Ovary (tissue), 7 donors: ENCODE measurements at regions not wholly inside any gene's neighbourhood (a gene's known extent, or its start where the extent isn't known, plus 50 kb on each side); places are given as distances from the start of the nearest gene placed in this dataset.
"Not testable (repeated sequence)": the region's sequence is repeated elsewhere in the genome, so short reads cannot be mapped to it uniquely, and the experiment has no call there.

ENCODE experiments used
- DNase-seq, 5 donors: peaks; one replicate each; pipeline ENCODE4 v3.0.0-alpha.2; 2019 to 2020
- H3K27ac ChIP-seq, 2 donors: fragments of 200-600 bp; one replicate each; pipeline versions ENCODE4 v1.5.1 to v1.8.0; 2019 to 2022
- H3K27me3 ChIP-seq: fragments of 200-600 bp; one replicate; pipeline ENCODE4 v1.8.0; 2022
- H3K36me3 ChIP-seq: fragments of 200-600 bp; sonication (generic); one replicate; pipeline ENCODE4 v1.5.1; 2019
- H3K4me1 ChIP-seq: one replicate; pipeline ENCODE4 v1.8.1; 2013; ENCODE audit warnings: mild to moderate bottlenecking, moderate library complexity; ENCODE audit not compliant: insufficient read depth
- H3K4me3 ChIP-seq: fragments of 200-600 bp; sonication (generic); one replicate; pipeline ENCODE4 v1.5.1; 2017
- H3K9me3 ChIP-seq, 2 donors: fragments of 200-600 bp in 1 of 2; sonication (generic) in 1 of 2; one replicate each; pipeline versions ENCODE4 v1.5.1 to v1.8.1; 2013 to 2019; ENCODE audit warnings: mild to moderate bottlenecking in 1 of 2, moderate library complexity in 1 of 2
- CTCF ChIP-seq, 3 donors: fragments of 450-650 bp in 2 of 3; fragments of 200-600 bp in 1 of 3; IDR thresholded peaks; one replicate each; pipeline versions ENCODE4 v1.5.1 to v1.8.0; 2016 to 2022; ENCODE audit warnings: antibody characterized with exemption in 3 of 3, mild to moderate bottlenecking in 1 of 3
- EP300 ChIP-seq: sonication (generic); formaldehyde crosslinking; IDR thresholded peaks from one replicate; pipeline ENCODE4 v1.6.1; 2017; ENCODE audit warnings: antibody characterized with exemption
- POLR2A ChIP-seq: fragments of 450-650 bp; IDR thresholded peaks from one replicate; pipeline ENCODE4 v1.6.1; 2017; ENCODE audit warnings: antibody characterized with exemption, mild to moderate bottlenecking, moderate library complexity
- WGBS, 3 donors: extraction: QIAGEN DNeasy Blood & Tissue Kit in 1 of 3; methylation state at CpG; one replicate each; pipeline versions ENCODE4 v1.1.5 to v1.1.7; 2013 to 2017; 5-methylcytosine and 5-hydroxymethylcytosine counted together
- intact Hi-C, 4 donors: fragments of 100-400 bp; cut with DNase I; formaldehyde crosslinking; loops; one replicate each; pipeline versions ENCODE4 v1.11.0 to v1.15.1; 2022 to 2023
- donor health status: DM: no; HTN: no; CAD: no; lungs with moderate emphysema.
- donor health status: DM: no; HTN: no; CAD: no.
- donor health status: Bipolar disorder and iron deficiency.
- donor health status: DM: no; HTN: no; CAD: no.
- donor health status: DM: yes; HTN: yes; CAD: no.

GRCh38 chr14:41229824-41230223 is 376.9 kb upstream of the LRFN5 start:
- WGBS, 3 donors = 83 to 90% (median 86%) methylated on average over 2 of the region's 2 CpGs
- Histone ChIP-seq H3K27ac (no peak overlapping the region), H3K27me3 (no peaks in the 10 kb centered on the region), H3K4me1 (no peaks in the 10 kb centered on the region), H3K9me3 (no peaks in the 10 kb centered on the region), H3K4me3 (no peak overlapping the region), H3K36me3 (no peaks in the 10 kb centered on the region)
- TF ChIP-seq EP300 (no peak), CTCF (IDR thresholded peaks at IDR 0.05) (no peak), POLR2A (no peak)
- intact Hi-C loops = no loop called here
- no peak for DNase-seq

- no peak overlapping the region for H3K27ac ChIP-seq
- intact Hi-C loops = no loop called here
- no peaks in the 10 kb centered on the region for H3K9me3 ChIP-seq
- H3K36me3 ChIP-seq = no peaks in the 10 kb centered on the region
- 75 to 79% (median 75%) methylated on average over 1 of the region's 1 CpG for WGBS, 3 donors
- H3K4me1 ChIP-seq = no peaks in the 10 kb centered on the region
- no peaks in the 10 kb centered on the region for H3K27me3 ChIP-seq
- H3K4me3 ChIP-seq = no peak overlapping the region
- TF ChIP-seq POLR2A = no peak
- TF ChIP-seq EP300 = no peak
- no peak for TF ChIP-seq CTCF (IDR thresholded peaks at IDR 0.05)
- DNase-seq = no peak
Observed at GRCh38 chr14:41225433-41225832, 381.2 kb upstream of the LRFN5 start.

- WGBS, 3 donors = 92 to 94% (median 93%) methylated on average over 1 of the region's 1 CpG
- Histone ChIP-seq H3K9me3 (no peaks in the 10 kb centered on the region), H3K27me3 (no peaks in the 10 kb centered on the region), H3K36me3 (no peaks in the 10 kb centered on the region), H3K4me1 (no peaks in the 10 kb centered on the region), H3K27ac (no peak overlapping the region), H3K4me3 (no peak overlapping the region)
- intact Hi-C loops = no loop called here
- TF ChIP-seq POLR2A = no peak
- no peak for TF ChIP-seq EP300
- no peak for TF ChIP-seq CTCF (IDR thresholded peaks at IDR 0.05)
- DNase-seq = no peak
Observed at GRCh38 chr14:41222581-41222980, 384.1 kb upstream of the LRFN5 start.

- DNase-seq, H3K27ac ChIP-seq, H3K4me1 ChIP-seq, H3K9me3 ChIP-seq, H3K27me3 ChIP-seq, H3K36me3 ChIP-seq, intact Hi-C loops, H3K4me3 ChIP-seq: not testable (repeated sequence)
- 91 to 94% (median 94%) methylated on average over 22 of the region's 22 CpGs for WGBS, 3 donors
Observed at GRCh38 chr14:41214978-41215377, 391.7 kb upstream of the LRFN5 start.

GRCh38 chr14:41201696-41202095 is 405.0 kb upstream of the LRFN5 start:
- no peaks in the 10 kb centered on the region for H3K27me3 ChIP-seq

More at GRCh38 chr14:41201696-41202095, 405.0 kb upstream of the LRFN5 start:
- no peaks in the 10 kb centered on the region for H3K4me1 ChIP-seq
- H3K9me3 ChIP-seq = no peaks in the 10 kb centered on the region
- no peak for TF ChIP-seq POLR2A
- TF ChIP-seq EP300 = no peak
- TF ChIP-seq CTCF (IDR thresholded peaks at IDR 0.05) = no peak
- no peak overlapping the region for H3K27ac ChIP-seq
- no peak overlapping the region for H3K4me3 ChIP-seq
- WGBS, 3 donors = 9 to 13% (median 9%) methylated on average over 3 of the region's 3 CpGs
- DNase-seq = no peak
- intact Hi-C loops = loop anchor here in 1 of 4 donors (2.0 kb wide), 1 partner anchor 65 kb away; no protein-coding TSS in a partner anchor
- H3K36me3 ChIP-seq = no peaks in the 10 kb centered on the region
